ENCODE measurements at regions not wholly inside any gene's neighbourhood (a gene's known extent, or its start where the extent isn't known, plus 50 kb on each side); places are given as distances from the start of the nearest gene placed in this dataset.

GRCh38 chr11:113634940-113635575 is 71.0 kb downstream of the TMPRSS5 start:
- Histone ChIP-seq H3K9me3 (ENCODE audit: control insufficient read depth, low read length) (no peaks in the 10 kb centered on the region), H3K4me1 (ENCODE audit: control insufficient read depth, insufficient read depth, low read length, poor library complexity, severe bottlenecking) (no peaks in the 10 kb centered on the region), H3K36me3 (ENCODE audit: control insufficient read depth, insufficient read depth, low read length) (no peaks in the 10 kb centered on the region), H3K27me3 (replicated peaks; ENCODE audit: control insufficient read depth, insufficient read depth, low read length, poor library complexity, severe bottlenecking) (no peaks in the 10 kb centered on the region), H3K4me3 (ENCODE audit: insufficient read depth, low read depth, low read length, poor library complexity, severe bottlenecking) (no peak overlapping the region), H3K27ac (ENCODE audit: insufficient read depth, low read length, poor library complexity, severe bottlenecking) (no peak overlapping the region)
- DNase-seq = no peak

GRCh38 chr11:113632981-113633380 is 73.1 kb downstream of the TMPRSS5 start:
- Histone ChIP-seq H3K27ac (ENCODE audit: insufficient read depth, low read length, poor library complexity, severe bottlenecking) (no peak overlapping the region), H3K36me3 (ENCODE audit: control insufficient read depth, insufficient read depth, low read length) (no peaks in the 10 kb centered on the region), H3K27me3 (replicated peaks; ENCODE audit: control insufficient read depth, insufficient read depth, low read length, poor library complexity, severe bottlenecking) (no peaks in the 10 kb centered on the region), H3K4me1 (ENCODE audit: control insufficient read depth, insufficient read depth, low read length, poor library complexity, severe bottlenecking) (no peaks in the 10 kb centered on the region), H3K4me3 (ENCODE audit: insufficient read depth, low read depth, low read length, poor library complexity, severe bottlenecking) (no peak overlapping the region), H3K9me3 (ENCODE audit: control insufficient read depth, low read length) (no peaks in the 10 kb centered on the region)
- DNase-seq = no peak

GRCh38 chr11:113629562-113629961 is 76.5 kb downstream of the TMPRSS5 start:
- Histone ChIP-seq H3K27ac (ENCODE audit: insufficient read depth, low read length, poor library complexity, severe bottlenecking) (no peak overlapping the region), H3K4me1 (ENCODE audit: control insufficient read depth, insufficient read depth, low read length, poor library complexity, severe bottlenecking) (no peaks in the 10 kb centered on the region), H3K9me3 (ENCODE audit: control insufficient read depth, low read length) (no peaks in the 10 kb centered on the region), H3K27me3 (replicated peaks; ENCODE audit: control insufficient read depth, insufficient read depth, low read length, poor library complexity, severe bottlenecking) (no peaks in the 10 kb centered on the region), H3K36me3 (ENCODE audit: control insufficient read depth, insufficient read depth, low read length) (no peaks in the 10 kb centered on the region), H3K4me3 (ENCODE audit: insufficient read depth, low read depth, low read length, poor library complexity, severe bottlenecking) (no peak overlapping the region)
- DNase-seq = no peak

- Histone ChIP-seq H3K4me3 (ENCODE audit: insufficient read depth, low read depth, low read length, poor library complexity, severe bottlenecking) (no peak overlapping the region), H3K9me3 (ENCODE audit: control insufficient read depth, low read length) (no peaks in the 10 kb centered on the region), H3K4me1 (ENCODE audit: control insufficient read depth, insufficient read depth, low read length, poor library complexity, severe bottlenecking) (no peaks in the 10 kb centered on the region), H3K36me3 (ENCODE audit: control insufficient read depth, insufficient read depth, low read length) (no peaks in the 10 kb centered on the region), H3K27ac (ENCODE audit: insufficient read depth, low read length, poor library complexity, severe bottlenecking) (no peak overlapping the region), H3K27me3 (replicated peaks; ENCODE audit: control insufficient read depth, insufficient read depth, low read length, poor library complexity, severe bottlenecking) (no peaks in the 10 kb centered on the region)
- no peak for DNase-seq
Observed at GRCh38 chr11:113628912-113629311, 77.2 kb downstream of the TMPRSS5 start.

GRCh38 chr11:113627946-113628345 is 78.2 kb downstream of the TMPRSS5 start:
- Histone ChIP-seq H3K4me1 (ENCODE audit: control insufficient read depth, insufficient read depth, low read length, poor library complexity, severe bottlenecking) (no peaks in the 10 kb centered on the region), H3K9me3 (ENCODE audit: control insufficient read depth, low read length) (no peaks in the 10 kb centered on the region), H3K36me3 (ENCODE audit: control insufficient read depth, insufficient read depth, low read length) (no peaks in the 10 kb centered on the region), H3K4me3 (ENCODE audit: insufficient read depth, low read depth, low read length, poor library complexity, severe bottlenecking) (no peak overlapping the region), H3K27me3 (replicated peaks; ENCODE audit: control insufficient read depth, insufficient read depth, low read length, poor library complexity, severe bottlenecking) (no peaks in the 10 kb centered on the region), H3K27ac (ENCODE audit: insufficient read depth, low read length, poor library complexity, severe bottlenecking) (no peak overlapping the region)
- DNase-seq = no peak

- H3K27me3 ChIP-seq (replicated peaks; ENCODE audit: control insufficient read depth, insufficient read depth, low read length, poor library complexity, severe bottlenecking) = no peaks in the 10 kb centered on the region
- H3K4me1 ChIP-seq (ENCODE audit: control insufficient read depth, insufficient read depth, low read length, poor library complexity, severe bottlenecking) = no peaks in the 10 kb centered on the region
- H3K9me3 ChIP-seq (ENCODE audit: control insufficient read depth, low read length) = no peaks in the 10 kb centered on the region
- H3K27ac ChIP-seq (ENCODE audit: insufficient read depth, low read length, poor library complexity, severe bottlenecking) = no peak overlapping the region
- H3K36me3 ChIP-seq (ENCODE audit: control insufficient read depth, insufficient read depth, low read length) = no peaks in the 10 kb centered on the region
- DNase-seq = no peak
- no peak overlapping the region for H3K4me3 ChIP-seq (ENCODE audit: insufficient read depth, low read depth, low read length, poor library complexity, severe bottlenecking)
Observed at GRCh38 chr11:113627297-113627696, 78.8 kb downstream of the TMPRSS5 start.

GRCh38 chr11:113626736-113627135 is 79.4 kb downstream of the TMPRSS5 start:
- DNase-seq = no peak
- Histone ChIP-seq H3K9me3 (ENCODE audit: control insufficient read depth, low read length) (no peaks in the 10 kb centered on the region), H3K36me3 (ENCODE audit: control insufficient read depth, insufficient read depth, low read length) (no peaks in the 10 kb centered on the region), H3K4me1 (ENCODE audit: control insufficient read depth, insufficient read depth, low read length, poor library complexity, severe bottlenecking) (no peaks in the 10 kb centered on the region), H3K27me3 (replicated peaks; ENCODE audit: control insufficient read depth, insufficient read depth, low read length, poor library complexity, severe bottlenecking) (no peaks in the 10 kb centered on the region), H3K4me3 (ENCODE audit: insufficient read depth, low read depth, low read length, poor library complexity, severe bottlenecking) (no peak overlapping the region), H3K27ac (ENCODE audit: insufficient read depth, low read length, poor library complexity, severe bottlenecking) (no peak overlapping the region)

GRCh38 chr11:113623114-113623513 is 83.0 kb downstream of the TMPRSS5 start:
- no peaks in the 10 kb centered on the region for H3K27me3 ChIP-seq (replicated peaks; ENCODE audit: control insufficient read depth, insufficient read depth, low read length, poor library complexity, severe bottlenecking)
- no peaks in the 10 kb centered on the region for H3K4me1 ChIP-seq (ENCODE audit: control insufficient read depth, insufficient read depth, low read length, poor library complexity, severe bottlenecking)
- H3K36me3 ChIP-seq (ENCODE audit: control insufficient read depth, insufficient read depth, low read length) = no peaks in the 10 kb centered on the region
- no peaks in the 10 kb centered on the region for H3K9me3 ChIP-seq (ENCODE audit: control insufficient read depth, low read length)
- H3K27ac ChIP-seq (ENCODE audit: insufficient read depth, low read length, poor library complexity, severe bottlenecking) = no peak overlapping the region
- no peak for DNase-seq
- H3K4me3 ChIP-seq (ENCODE audit: insufficient read depth, low read depth, low read length, poor library complexity, severe bottlenecking) = no peak overlapping the region

GRCh38 chr11:113618360-113618759 is 87.7 kb downstream of the TMPRSS5 start:
- no peaks in the 10 kb centered on the region for H3K36me3 ChIP-seq (ENCODE audit: control insufficient read depth, insufficient read depth, low read length)
- no peak overlapping the region for H3K27ac ChIP-seq (ENCODE audit: insufficient read depth, low read length, poor library complexity, severe bottlenecking)
- no peaks in the 10 kb centered on the region for H3K9me3 ChIP-seq (ENCODE audit: control insufficient read depth, low read length)
- H3K27me3 ChIP-seq (replicated peaks; ENCODE audit: control insufficient read depth, insufficient read depth, low read length, poor library complexity, severe bottlenecking) = no peaks in the 10 kb centered on the region
- H3K4me1 ChIP-seq (ENCODE audit: control insufficient read depth, insufficient read depth, low read length, poor library complexity, severe bottlenecking) = no peaks in the 10 kb centered on the region
- no peak for DNase-seq
- H3K4me3 ChIP-seq (ENCODE audit: insufficient read depth, low read depth, low read length, poor library complexity, severe bottlenecking) = no peak overlapping the region

- H3K9me3 ChIP-seq (ENCODE audit: control insufficient read depth, low read length) = no peaks in the 10 kb centered on the region
- no peaks in the 10 kb centered on the region for H3K4me1 ChIP-seq (ENCODE audit: control insufficient read depth, insufficient read depth, low read length, poor library complexity, severe bottlenecking)
- no peak overlapping the region for H3K27ac ChIP-seq (ENCODE audit: insufficient read depth, low read length, poor library complexity, severe bottlenecking)
- no peak for DNase-seq
- H3K27me3 ChIP-seq (replicated peaks; ENCODE audit: control insufficient read depth, insufficient read depth, low read length, poor library complexity, severe bottlenecking) = no peaks in the 10 kb centered on the region
- H3K4me3 ChIP-seq (ENCODE audit: insufficient read depth, low read depth, low read length, poor library complexity, severe bottlenecking) = no peak overlapping the region
- H3K36me3 ChIP-seq (ENCODE audit: control insufficient read depth, insufficient read depth, low read length) = no peaks in the 10 kb centered on the region
Observed at GRCh38 chr11:113615773-113616172, 90.3 kb downstream of the TMPRSS5 start.

Data from effector memory CD4-positive, alpha-beta T cell (primary cell).